ENCODE measurements at regions not wholly inside any gene's neighbourhood (a gene's known extent, or its start where the extent isn't known, plus 50 kb on each side); places are given as distances from the start of the nearest gene placed in this dataset.

- Mint-ChIP-seq H3K4me1 (ENCODE audit: low read depth) (no peaks in the 10 kb centered on the region), H3K27ac (no peak overlapping the region)
- intact Hi-C loops (cut with micrococcal nuclease): no loop called here
Observed at GRCh38 chr12:17793854-17794253, 296.1 kb downstream of the RERGL start.

DNA sequence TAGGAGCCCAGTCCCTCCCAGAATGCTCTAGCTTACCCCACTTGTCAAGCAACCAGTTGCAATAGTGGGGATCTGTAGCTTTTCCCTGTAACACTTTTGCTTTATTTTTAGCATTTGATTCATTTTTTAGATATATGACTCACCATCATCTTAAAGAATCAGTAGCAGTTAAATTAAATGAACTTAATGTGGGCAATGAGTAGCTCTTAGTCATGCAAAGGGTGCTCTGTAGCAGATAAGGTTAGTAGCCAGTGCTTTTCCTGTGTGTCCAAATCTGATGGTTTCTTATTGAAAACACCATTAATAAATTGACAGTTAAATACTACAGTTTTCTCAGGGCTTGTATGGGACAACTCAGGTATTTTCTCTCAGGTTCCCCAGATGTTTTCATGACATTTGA, 311.8 kb downstream of the RERGL start:
- intact Hi-C loops (cut with micrococcal nuclease): loop anchor here (5.0 kb wide), 1 partner anchor 84 kb away; no protein-coding TSS in a partner anchor

More at GRCh38 chr12:17793854-17794253, 296.1 kb downstream of the RERGL start:
- H3K9me3 Mint-ChIP-seq: peaks cover 1% of the 10 kb centered on the region
- no peaks in the 10 kb centered on the region for H3K36me3 Mint-ChIP-seq (ENCODE audit: low read depth)
- DNase-seq: no peak
- no peaks in the 10 kb centered on the region for H3K27me3 Mint-ChIP-seq (ENCODE audit: low read depth)
- H3K4me3 Mint-ChIP-seq: no peak overlapping the region
- CTCF ChIA-PET: no interaction called here

DNA sequence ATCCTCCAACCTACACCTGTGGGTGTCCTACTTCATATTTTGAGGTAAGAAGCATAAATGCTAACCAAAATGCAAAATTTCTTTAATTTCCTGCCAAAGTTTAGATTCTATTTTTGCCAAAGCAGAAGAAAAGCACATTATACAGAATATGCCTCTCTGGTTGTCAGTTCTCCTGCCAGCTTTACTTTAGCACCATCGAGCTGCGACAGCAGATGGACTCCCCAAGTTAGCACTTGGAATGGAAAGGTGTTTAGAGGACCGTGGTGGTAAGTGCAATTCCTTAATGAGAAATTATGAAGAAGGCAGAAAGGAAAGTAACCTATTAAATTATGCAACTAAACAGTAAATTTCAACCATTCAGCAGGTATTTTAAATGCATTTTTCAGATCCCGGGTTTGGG, 326.6 kb downstream of the RERGL start:
- H3K9me3 Mint-ChIP-seq: peaks cover 5% of the 10 kb centered on the region
- H3K27me3 Mint-ChIP-seq (ENCODE audit: low read depth): no peaks in the 10 kb centered on the region
- H3K4me3 Mint-ChIP-seq: no peak overlapping the region
- DNase-seq: no peak
- CTCF ChIA-PET: no interaction called here
- H3K4me1 Mint-ChIP-seq (ENCODE audit: low read depth): no peaks in the 10 kb centered on the region
- H3K36me3 Mint-ChIP-seq (ENCODE audit: low read depth): no peaks in the 10 kb centered on the region
- no peak overlapping the region for H3K27ac Mint-ChIP-seq
- intact Hi-C loops (cut with micrococcal nuclease): loop anchor here (2.0 kb wide), 1 partner anchor 91 kb away; no protein-coding TSS in a partner anchor

More for the DNA sequence above, 311.8 kb downstream of the RERGL start:
- no peak for DNase-seq
- H3K4me1 Mint-ChIP-seq (ENCODE audit: low read depth): no peaks in the 10 kb centered on the region
- CTCF ChIA-PET: no interaction called here
- no peak overlapping the region for H3K4me3 Mint-ChIP-seq
- H3K36me3 Mint-ChIP-seq (ENCODE audit: low read depth): no peaks in the 10 kb centered on the region
- H3K27me3 Mint-ChIP-seq (ENCODE audit: low read depth): no peaks in the 10 kb centered on the region
- H3K27ac Mint-ChIP-seq: no peak overlapping the region
- H3K9me3 Mint-ChIP-seq: peaks cover 11% of the 10 kb centered on the region

DNA sequence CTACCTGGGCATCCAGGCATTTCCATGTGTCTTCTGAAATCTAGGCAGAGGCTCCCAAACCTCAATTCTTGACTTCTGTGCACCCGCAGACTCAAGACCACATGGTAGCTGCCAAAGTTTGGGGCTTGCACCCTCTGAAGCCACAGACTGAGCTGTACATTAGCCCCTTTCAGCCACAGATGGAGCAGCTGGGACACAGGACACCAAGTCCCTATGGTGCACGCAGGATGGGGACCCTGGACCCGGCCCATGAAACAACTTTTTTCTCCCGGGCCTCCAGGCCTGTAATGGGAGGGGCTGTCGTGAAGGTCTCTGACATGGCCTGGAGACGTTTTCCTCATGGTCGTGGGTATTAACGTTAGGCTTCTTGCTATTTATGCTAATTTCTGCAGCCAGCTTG, 330.0 kb downstream of the RERGL start:
- Mint-ChIP-seq H3K4me1 (ENCODE audit: low read depth) (no peaks in the 10 kb centered on the region), H3K4me3 (no peak overlapping the region), H3K27ac (no peak overlapping the region), H3K9me3 (peaks cover 11% of the 10 kb centered on the region), H3K36me3 (ENCODE audit: low read depth) (no peaks in the 10 kb centered on the region), H3K27me3 (ENCODE audit: low read depth) (no peaks in the 10 kb centered on the region)
- CTCF ChIA-PET: no interaction called here
- intact Hi-C loops (cut with micrococcal nuclease): no loop called here
- DNase-seq: no peak

Measured in activated naive CD4-positive, alpha-beta T cell treated with anti-CD3 and anti-CD28 coated beads for 36 hours (primary cell).